H1 (cell line): ENCODE measurements at regions not wholly inside any gene's neighbourhood (a gene's known extent, or its start where the extent isn't known, plus 50 kb on each side); places are given as distances from the start of the nearest gene placed in this dataset.

Source experiments
- CTCF ChIA-PET: fragments of 300-600 bp; sonication (Branson Sonifier 250); formaldehyde crosslinking; loops from one replicate; lab custom pipeline; 2021; ENCODE audit not compliant: partially characterized antibody; lab: Charles Lee
- POLR2A ChIA-PET: fragments of 300-600 bp; sonication (Branson Sonifier 250); formaldehyde crosslinking; loops from one replicate; lab custom pipeline; 2021; ENCODE audit warnings: inconsistent platforms; ENCODE audit not compliant: partially characterized antibody; lab: Charles Lee
- DNase-seq, 2 experiments: peaks; one replicate each; pipeline versions ENCODE4 v3.0.0 to v3.0.0-alpha.2; 2010 to 2022; ENCODE audit warnings: low spot score in 2 of 2, low read depth in 1 of 2, mixed read lengths in 1 of 2
- FAIRE-seq: peaks from 2 replicates; lab custom pipeline; 2011; peaks lifted over from hg19 to GRCh38; lab: Jason Lieb, UNC
- H2AFZ ChIP-seq: 2 replicates; pipeline ENCODE4 v1.8.1; 2012; ENCODE audit warnings: low read length, inconsistent platforms
- H2AK5ac ChIP-seq: 2 replicates; pipeline ENCODE4 v1.6.1; 2013; ENCODE audit warnings: low read depth, low read length
- H2BK120ac ChIP-seq: replicated peaks from 2 replicates; pipeline ENCODE3; 2013; ENCODE audit warnings: low read depth, low read length, inconsistent platforms
- H2BK12ac ChIP-seq: 2 replicates; pipeline ENCODE4 v1.6.1; 2013; ENCODE audit warnings: low read depth, low read length
- H2BK15ac ChIP-seq: 2 replicates; pipeline ENCODE4 v1.6.1; 2013; ENCODE audit warnings: low read length
- H2BK20ac ChIP-seq: 2 replicates; pipeline ENCODE4 v1.6.1; 2013; ENCODE audit warnings: low read length
- H2BK5ac ChIP-seq: 2 replicates; pipeline ENCODE4 v1.6.1; 2013; ENCODE audit warnings: low read depth, low read length
- H3K14ac ChIP-seq: 2 replicates; pipeline ENCODE4 v1.6.1; 2013; ENCODE audit warnings: inconsistent platforms; ENCODE audit not compliant: insufficient read length
- H3K18ac ChIP-seq: 2 replicates; pipeline ENCODE4 v1.6.1; 2013; ENCODE audit warnings: low read length; ENCODE audit errors: extremely low read depth
- H3K23ac ChIP-seq: 2 replicates; pipeline ENCODE4 v1.6.1; 2013; ENCODE audit warnings: inconsistent platforms; ENCODE audit not compliant: insufficient read length
- H3K23me2 ChIP-seq: 2 replicates; pipeline ENCODE4 v1.6.1; 2013; ENCODE audit warnings: low read depth, low read length
- H3K27ac ChIP-seq: 2 replicates; pipeline ENCODE4 v1.6.1; 2011; ENCODE audit warnings: low read depth, low read length, inconsistent platforms
- H3K27me3 ChIP-seq, 4 experiments: replicated peaks in 1 of 4; 1 replicate in 1 of 4; 2 replicates in 3 of 4; pipeline versions ENCODE4 v1.6.1 to v1.8.1; 2011 to 2013; ENCODE audit warnings: low read length in 3 of 4, mild to moderate bottlenecking in 3 of 4, inconsistent platforms in 2 of 4, mixed read lengths in 2 of 4, moderate library complexity in 1 of 4; ENCODE audit not compliant: control insufficient read depth in 3 of 4, insufficient read depth in 3 of 4; ENCODE audit errors: extremely low read depth in 1 of 4
- H3K36me3 ChIP-seq, 4 experiments: 2 replicates each; pipeline versions ENCODE4 v1.6.1 to v1.8.1; 2011 to 2013; ENCODE audit warnings: mild to moderate bottlenecking in 4 of 4, low read length in 3 of 4, moderate library complexity in 2 of 4, control low read depth in 1 of 4, inconsistent platforms in 1 of 4; ENCODE audit not compliant: insufficient read depth in 4 of 4, control insufficient read depth in 2 of 4
- H3K4ac ChIP-seq: replicated peaks from 2 replicates; pipeline ENCODE3; 2013; ENCODE audit warnings: low read length, low read depth, mixed read lengths, inconsistent platforms; ENCODE audit not compliant: insufficient read length
- H3K4me1 ChIP-seq, 4 experiments: replicated peaks in 1 of 4; 1 replicate in 1 of 4; 2 replicates in 3 of 4; pipeline versions ENCODE4 v1.6.1 to v1.8.1; 2011 to 2013; ENCODE audit warnings: low read length in 3 of 4, inconsistent platforms in 2 of 4, mixed read lengths in 1 of 4; ENCODE audit not compliant: insufficient read depth in 4 of 4, control insufficient read depth in 3 of 4
- H3K4me2 ChIP-seq, 2 experiments: 2 replicates each; pipeline versions ENCODE4 v1.6.1 to v1.8.1; 2011 to 2013; ENCODE audit warnings: low read depth in 2 of 2, low read length in 2 of 2, control low read depth in 1 of 2, inconsistent platforms in 1 of 2, mild to moderate bottlenecking in 1 of 2; ENCODE audit not compliant: insufficient read depth in 1 of 2
- H3K4me3 ChIP-seq, 4 experiments: fragments of 200-600, 300-600 bp in 1 of 4; sonication (generic), shearing (Covaris generic), sonication (Bioruptor Twin) in 1 of 4; 2 replicates each; pipeline versions ENCODE4 v1.5.1 to v1.8.1; 2011 to 2016; ENCODE audit warnings: low read length in 4 of 4, low read depth in 3 of 4, control low read depth in 2 of 4, inconsistent platforms in 2 of 4, mild to moderate bottlenecking in 2 of 4, mixed read lengths in 1 of 4, moderate library complexity in 1 of 4; ENCODE audit not compliant: insufficient read depth in 2 of 4; ENCODE audit errors: extremely low read depth in 1 of 4
- H3K56ac ChIP-seq: replicated peaks from 2 replicates; pipeline ENCODE3; 2013; ENCODE audit warnings: low read depth, mild to moderate bottlenecking, mixed read lengths, low read length, inconsistent platforms; ENCODE audit not compliant: insufficient read length
- H3K79me1 ChIP-seq: 2 replicates; pipeline ENCODE4 v1.6.1; 2013; ENCODE audit warnings: low read depth, low read length, control low read depth
- H3K79me2 ChIP-seq, 2 experiments: 2 replicates each; pipeline versions ENCODE4 v1.6.1 to v1.8.1; 2012 to 2013; ENCODE audit warnings: low read length in 2 of 2, mild to moderate bottlenecking in 2 of 2, inconsistent platforms in 1 of 2; ENCODE audit not compliant: insufficient read depth in 2 of 2, control insufficient read depth in 1 of 2
- H3K9ac ChIP-seq, 4 experiments: replicated peaks in 1 of 4; 1 replicate in 1 of 4; 2 replicates in 3 of 4; pipeline versions ENCODE4 v1.6.1 to v1.8.1; 2011 to 2013; ENCODE audit warnings: low read depth in 3 of 4, low read length in 3 of 4, control low read depth in 2 of 4, mild to moderate bottlenecking in 2 of 4, moderate library complexity in 2 of 4, inconsistent platforms in 1 of 4; ENCODE audit errors: extremely low read depth in 1 of 4
- H3K9me3 ChIP-seq, 2 experiments: 2 replicates each; pipeline versions ENCODE4 v1.6.1 to v1.8.1; 2012 to 2013; ENCODE audit warnings: mild to moderate bottlenecking in 2 of 2, moderate library complexity in 2 of 2, control low read depth in 1 of 2, inconsistent platforms in 1 of 2, low read depth in 1 of 2, low read length in 1 of 2, mixed read lengths in 1 of 2; ENCODE audit not compliant: insufficient read depth in 2 of 2
- H4K20me1 ChIP-seq, 2 experiments: replicated peaks in 1 of 2; 2 replicates each; pipeline versions ENCODE3 to v1.8.1; 2011 to 2013; ENCODE audit warnings: inconsistent platforms in 2 of 2, low read length in 2 of 2, mild to moderate bottlenecking in 1 of 2; ENCODE audit not compliant: insufficient read depth in 2 of 2, control insufficient read depth in 1 of 2
- H4K5ac ChIP-seq: 2 replicates; pipeline ENCODE4 v1.6.1; 2013; ENCODE audit warnings: low read length, low read depth, mixed read lengths, inconsistent platforms; ENCODE audit not compliant: insufficient read length
- H4K8ac ChIP-seq: 2 replicates; pipeline ENCODE4 v1.8.0; 2013; ENCODE audit warnings: mild to moderate bottlenecking, moderate library complexity, low read length, inconsistent platforms; ENCODE audit not compliant: insufficient read depth; ENCODE audit errors: extremely low read depth
- H4K91ac ChIP-seq: replicated peaks from 2 replicates; pipeline ENCODE3; 2013; ENCODE audit warnings: low read length, mixed read lengths, inconsistent platforms; ENCODE audit not compliant: insufficient read length
- BACH1 ChIP-seq: IDR thresholded peaks from 2 replicates; pipeline ENCODE4 v1.6.1; 2012; ENCODE audit warnings: low read length, improper control_type of control experiment
- SIX5 ChIP-seq: IDR thresholded peaks from 2 replicates; pipeline ENCODE4 v1.6.1; 2011; ENCODE audit warnings: mild to moderate bottlenecking, low read depth, low read length
- TBP ChIP-seq: IDR thresholded peaks from 2 replicates; pipeline ENCODE4 v1.6.1; 2011; ENCODE audit warnings: low read depth, low read length, improper control_type of control experiment
- WGBS, 2 experiments: shearing (Covaris generic) in 1 of 2; methylation state at CpG; one replicate each; pipeline versions ENCODE4 v1.1.6 to v1.1.7; 2013 to 2015; ENCODE audit warnings: low lambda C conversion rate in 2 of 2, mixed read lengths in 2 of 2, inconsistent platforms in 1 of 2, low coverage in 1 of 2, missing lambda C conversion rate in 1 of 2; ENCODE audit not compliant: insufficient replicate concordance in 2 of 2, insufficient coverage in 1 of 2, insufficient read length in 1 of 2; ENCODE audit errors: extremely low coverage in 1 of 2, missing lambda C conversion rate in 1 of 2; 5-methylcytosine and 5-hydroxymethylcytosine counted together

GRCh38 chr9:32867026-32867425 lies 83.7 kb downstream of the TMEM215 start:
- Histone ChIP-seq H3K9me3 (no peaks in the 10 kb centered on the region), H3K4me1 (no peaks in the 10 kb centered on the region; a peak in 1 of 7 replicates), H2BK120ac (no peak overlapping the region), H3K23me2 (no peaks in the 10 kb centered on the region; the same call in 1 of the 2 replicates), H3K23ac (no peak overlapping the region), H2BK12ac (no peak overlapping the region), H4K5ac (no peak overlapping the region), H3K14ac (no peak overlapping the region), H2AK5ac (no peak overlapping the region), H3K36me3 (no peaks in the 10 kb centered on the region), H3K79me2 (no peaks in the 10 kb centered on the region), H3K56ac (no peak overlapping the region), H2BK15ac (no peak overlapping the region), H3K18ac (no peak overlapping the region), H4K20me1 (no peaks in the 10 kb centered on the region), H3K27ac (no peak overlapping the region), H3K4ac (no peak overlapping the region), H3K9ac (no peak overlapping the region), H4K8ac (no peak overlapping the region), H2BK20ac (no peak overlapping the region), H3K4me2 (no peak overlapping the region), H4K91ac (no peak overlapping the region), H3K27me3 (no peaks in the 10 kb centered on the region), H3K79me1 (no peaks in the 10 kb centered on the region), H2AFZ (no peak overlapping the region), H3K4me3 (no peak overlapping the region), H2BK5ac (no peak overlapping the region)
- DNase-seq = no peak
- WGBS, 2 experiments = 88 to 100% methylated on average over 1 to 2 of the region's 2 CpGs
- CTCF ChIA-PET = interaction anchor here (1.6 kb wide), 1 partner anchor 18 kb away, joined by 4 read pairs; no protein-coding TSS in a partner anchor
- POLR2A ChIA-PET = no interaction called here
- no peak for FAIRE-seq
- TF ChIP-seq TBP (no peak), SIX5 (no peak), BACH1 (no peak)
